ENCODE measurements at regions not wholly inside any gene's neighbourhood (a gene's known extent, or its start where the extent isn't known, plus 50 kb on each side); places are given as distances from the start of the nearest gene placed in this dataset.
A peak's percentile ranks its signal among the peaks of the same experiment; 100 is the strongest.

DNA sequence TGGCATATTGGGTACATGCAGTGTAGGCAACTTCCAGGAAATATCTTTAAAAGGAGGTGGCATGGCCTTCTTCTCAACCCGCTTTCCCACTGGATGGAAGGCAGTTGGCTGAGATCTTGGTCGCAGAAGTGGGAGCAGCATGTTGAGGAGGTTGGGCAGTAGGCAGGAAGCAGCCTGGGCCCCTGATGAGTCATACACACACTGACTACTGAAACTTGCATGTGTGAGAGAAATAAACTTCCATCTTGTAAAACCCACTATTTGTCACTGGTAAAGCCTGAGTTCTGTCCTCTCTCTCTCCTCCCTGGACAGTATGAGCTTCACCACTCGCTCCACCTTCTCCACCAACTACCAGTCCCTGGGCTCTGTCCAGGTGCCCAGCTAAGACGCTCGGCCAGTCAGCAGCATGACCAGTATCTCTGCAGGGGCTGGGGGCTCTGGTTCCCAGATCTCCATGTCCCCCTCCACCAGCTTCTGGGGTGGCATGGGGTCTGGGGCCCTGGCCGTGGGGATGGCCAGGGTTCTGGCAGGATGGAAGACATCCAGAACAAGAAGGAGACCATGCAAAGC, 233.8 kb upstream of the SPRED2 start:
- DNase-seq: no peak

DNA sequence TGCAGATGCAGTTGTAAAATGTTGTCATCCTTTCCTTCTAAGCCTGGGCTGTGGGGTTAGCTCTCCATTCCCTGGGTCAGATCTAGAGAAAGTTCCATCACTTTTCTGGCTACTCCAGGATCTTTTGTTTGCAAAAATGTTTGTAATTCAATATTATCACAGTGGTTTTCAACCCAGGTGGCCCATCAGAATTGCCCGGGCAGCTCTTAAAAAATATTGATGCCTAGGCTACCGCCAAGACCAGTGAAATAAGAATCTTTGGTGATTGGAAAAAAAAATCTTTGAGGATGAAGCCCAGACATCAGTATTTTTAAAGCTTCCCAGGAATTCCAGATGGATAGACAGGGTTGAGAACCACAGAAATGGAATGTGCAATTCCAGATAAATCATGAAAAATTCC, 232.5 kb upstream of the SPRED2 start:
- DNase-seq: no peak

DNA sequence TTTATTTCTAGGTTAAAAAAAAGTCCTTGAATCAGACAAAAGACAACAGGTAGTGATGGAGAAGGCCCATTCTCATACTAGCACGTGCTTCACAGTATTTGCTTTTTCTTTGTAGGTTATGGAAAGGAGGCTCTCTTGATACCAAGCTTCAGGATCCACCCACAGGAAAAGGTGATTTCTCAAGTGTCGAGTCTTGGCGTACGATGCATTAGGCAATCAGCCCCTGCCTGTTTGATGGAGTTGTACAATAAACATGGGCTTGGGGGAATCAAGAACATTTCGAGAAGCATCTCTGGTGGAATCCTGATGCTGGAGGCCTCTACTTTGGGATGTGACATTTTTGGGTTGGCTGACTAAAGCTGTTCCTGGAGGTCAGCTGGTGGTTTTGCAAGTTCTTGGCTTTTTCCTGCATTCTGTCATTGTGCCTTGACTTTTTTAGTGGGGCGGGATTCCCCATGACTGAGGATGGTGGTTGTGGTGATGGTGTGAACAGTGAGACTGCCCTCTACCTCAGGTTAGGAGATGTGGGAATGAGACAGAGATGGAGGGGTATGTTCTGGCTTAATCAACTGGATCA, 231.5 kb upstream of the SPRED2 start:
- no peak for DNase-seq

DNA sequence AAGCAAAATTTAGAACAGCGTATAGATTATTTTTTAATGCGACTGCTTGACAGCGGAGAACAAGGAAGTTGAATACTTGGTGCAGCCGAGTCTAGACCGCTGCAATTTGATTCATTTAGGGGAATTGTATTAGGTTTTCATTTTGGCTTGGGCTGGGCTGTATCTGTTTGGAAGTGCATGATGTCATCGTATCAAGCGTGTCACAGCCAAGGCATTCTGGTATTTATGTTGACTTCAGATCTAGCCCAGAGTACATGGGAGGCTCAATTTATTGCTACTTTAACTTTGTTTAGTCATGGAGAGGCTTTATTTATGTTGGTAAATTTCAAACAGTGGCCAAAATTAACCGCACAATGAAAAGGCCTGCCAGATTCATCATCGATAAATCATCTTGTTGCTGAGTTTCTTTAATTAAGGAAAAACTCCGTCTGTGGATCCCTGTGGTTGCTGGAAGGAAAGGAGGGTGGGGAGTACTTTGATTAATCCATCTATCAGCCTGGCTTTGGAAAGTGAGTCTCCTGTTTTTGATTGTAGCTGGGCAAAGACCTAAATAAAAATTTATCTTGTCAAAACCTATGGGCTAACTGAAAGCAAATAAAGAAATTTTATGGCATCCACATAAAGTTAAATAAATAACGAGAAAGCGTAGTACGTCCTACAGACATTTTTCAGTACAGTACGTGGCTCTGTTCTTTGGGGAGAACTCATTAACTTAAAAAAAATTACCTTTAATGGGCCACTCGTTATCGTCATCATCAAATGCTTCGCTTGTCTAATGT, 230.4 kb upstream of the SPRED2 start:
- DNase-seq: no peak

DNA sequence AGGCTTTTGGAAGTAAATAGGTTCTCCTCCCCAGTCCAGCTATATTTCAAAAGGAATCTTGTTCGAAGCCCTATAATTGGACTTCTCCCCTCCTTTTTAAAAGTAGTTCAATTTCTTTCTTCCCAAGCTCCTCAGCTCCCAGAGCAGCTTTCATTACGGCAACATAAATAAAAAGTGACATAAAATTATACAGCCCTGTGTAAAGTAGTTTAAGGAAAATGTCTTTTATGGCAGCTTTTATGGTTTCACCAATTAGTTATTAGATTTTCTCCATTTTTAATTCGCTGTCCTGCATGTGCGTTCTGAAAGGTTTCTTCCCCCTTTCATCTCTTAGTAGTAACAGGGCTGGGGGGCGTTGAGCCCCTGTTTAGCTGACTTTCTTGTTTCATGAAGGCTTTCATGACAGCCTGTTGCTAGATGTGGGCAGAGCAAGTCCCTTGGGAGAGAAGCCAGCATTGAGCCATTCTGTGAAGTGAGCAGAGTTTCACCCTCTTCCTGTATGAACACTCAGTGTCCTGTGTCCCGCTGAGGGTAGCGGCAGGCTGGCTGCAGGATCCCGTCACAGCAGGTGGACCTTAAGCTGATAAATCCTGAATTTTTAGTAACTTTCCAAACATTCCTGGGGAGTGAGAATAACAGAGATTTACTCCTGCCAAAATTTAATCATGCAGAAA, 229.7 kb upstream of the SPRED2 start:
- no peak for DNase-seq

DNA sequence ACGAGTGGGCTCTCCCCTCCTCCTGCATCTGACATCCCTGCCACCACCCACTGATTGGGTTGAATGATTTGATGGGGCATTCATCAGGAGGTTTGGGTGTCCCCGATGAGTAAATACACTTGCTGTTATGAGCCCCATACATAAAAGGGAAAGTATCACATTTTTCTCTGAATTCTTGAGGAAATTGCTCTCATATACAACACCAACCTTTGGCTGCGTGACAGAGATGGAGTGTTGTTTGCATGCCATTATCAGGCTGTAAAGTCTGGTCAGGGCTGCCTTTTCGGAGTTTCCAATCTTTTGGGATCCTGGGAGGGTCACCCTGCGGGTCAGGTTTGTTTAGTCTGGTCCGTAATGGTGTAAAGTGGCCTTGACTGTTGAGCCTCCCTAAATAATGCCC, 227.9 kb upstream of the SPRED2 start:
- no peak for DNase-seq

DNA sequence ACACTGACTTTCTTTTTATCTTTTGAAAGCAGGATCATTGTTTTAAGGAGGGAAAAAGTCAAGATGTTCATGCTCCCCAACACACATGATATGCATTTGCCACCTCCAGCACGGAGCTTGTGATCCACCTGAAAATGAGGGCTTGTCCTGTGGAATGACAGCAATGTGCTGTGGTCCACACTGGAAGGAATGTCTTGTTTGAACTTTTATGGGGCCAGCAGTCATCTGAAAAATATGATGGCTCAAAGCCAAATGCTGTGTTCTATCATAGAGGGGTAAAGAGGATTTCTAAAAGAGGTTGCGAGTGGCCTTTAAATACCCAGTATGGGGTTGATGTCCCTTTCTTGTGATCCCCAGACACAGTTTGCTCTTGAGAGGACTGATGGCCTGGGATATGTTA, 226.5 kb upstream of the SPRED2 start:
- no peak for DNase-seq

DNA sequence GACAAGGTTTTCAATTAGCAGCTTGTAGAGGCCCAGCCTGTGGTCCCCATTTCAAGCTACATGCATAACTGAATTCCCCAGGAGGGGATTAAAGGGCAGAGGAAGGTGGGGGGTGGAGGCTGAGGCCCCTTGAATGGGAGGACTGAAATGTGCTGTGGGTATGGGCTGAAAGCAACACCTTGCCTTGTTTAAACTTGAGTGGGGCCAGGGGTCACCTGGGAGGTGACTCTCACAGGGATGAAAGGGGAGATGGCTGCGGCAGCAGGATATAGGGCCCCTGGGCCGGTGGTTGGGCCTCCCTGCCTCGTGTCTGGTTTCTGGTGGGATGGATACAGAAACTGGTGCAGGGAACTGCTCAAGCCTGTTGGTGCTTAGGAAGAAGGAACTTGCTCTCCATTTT, 225.9 kb upstream of the SPRED2 start:
- no peak for DNase-seq

DNA sequence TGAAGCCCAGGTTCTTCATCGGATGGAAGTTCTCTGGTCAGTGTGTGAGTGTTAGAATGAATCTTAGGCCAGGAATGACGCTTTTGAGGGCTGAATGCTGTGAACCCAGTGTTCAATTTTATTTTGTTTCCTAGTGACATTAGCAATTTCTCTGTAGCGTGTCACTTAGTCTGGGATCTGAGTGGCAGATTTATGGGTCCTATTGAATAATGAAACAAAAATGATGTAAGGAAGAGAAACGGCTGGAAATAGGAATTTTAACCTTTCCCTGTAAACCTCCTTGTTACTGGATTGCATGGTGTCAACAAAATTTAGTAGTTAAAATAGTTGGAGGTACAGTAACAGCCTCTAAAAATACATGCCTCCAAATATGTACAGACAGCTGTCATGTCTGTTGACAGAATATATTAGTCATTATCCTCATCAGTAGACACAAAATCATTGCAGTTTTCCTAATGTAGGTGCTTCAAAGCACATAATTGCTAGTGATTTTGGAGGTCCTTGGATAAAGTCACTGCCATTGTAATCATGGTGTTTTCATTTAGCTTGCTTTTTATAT, 223.8 kb upstream of the SPRED2 start:
- DNase-seq: no peak

DNA sequence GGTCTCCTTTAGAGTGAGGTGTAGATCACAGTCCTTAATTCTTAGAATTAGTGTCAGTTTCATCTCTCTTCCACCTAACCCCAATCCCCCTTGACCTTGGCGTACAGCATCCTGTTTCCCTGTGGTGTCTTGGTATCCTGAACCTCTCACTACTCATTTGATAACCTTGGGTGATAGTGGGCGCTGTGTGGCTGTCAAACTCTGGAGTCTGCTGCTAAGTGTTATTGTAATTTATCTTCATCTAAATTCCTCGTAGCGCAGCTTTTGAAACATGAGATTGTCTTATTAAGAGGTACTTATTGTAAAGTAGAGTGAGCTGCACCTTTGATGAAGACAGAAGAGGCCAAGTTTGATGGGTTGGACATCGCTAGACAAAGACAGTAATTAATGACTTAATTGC, 222.6 kb upstream of the SPRED2 start:
- DNase-seq: peak; percentile 82

DNA sequence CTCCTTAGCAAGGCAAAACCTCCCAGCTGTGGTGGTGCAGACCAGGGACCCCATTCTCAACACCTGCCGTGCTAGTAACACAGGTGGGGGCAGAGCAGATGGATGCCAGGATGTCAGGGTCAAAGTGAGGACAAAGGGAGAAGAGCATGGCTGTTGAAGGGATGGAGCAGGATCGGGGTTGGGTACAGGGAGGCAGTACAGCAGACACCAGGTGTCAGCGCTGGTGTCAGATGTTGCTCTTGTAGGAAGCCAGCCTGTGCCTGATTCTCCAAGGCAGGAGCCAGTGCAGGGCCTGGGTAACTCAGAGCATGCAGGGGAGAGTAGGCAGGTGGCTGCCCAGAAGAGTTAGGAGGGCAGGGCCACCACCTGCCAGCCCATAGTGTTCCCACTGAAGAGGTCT, 222.1 kb upstream of the SPRED2 start:
- peak; percentile 82 for DNase-seq

DNA sequence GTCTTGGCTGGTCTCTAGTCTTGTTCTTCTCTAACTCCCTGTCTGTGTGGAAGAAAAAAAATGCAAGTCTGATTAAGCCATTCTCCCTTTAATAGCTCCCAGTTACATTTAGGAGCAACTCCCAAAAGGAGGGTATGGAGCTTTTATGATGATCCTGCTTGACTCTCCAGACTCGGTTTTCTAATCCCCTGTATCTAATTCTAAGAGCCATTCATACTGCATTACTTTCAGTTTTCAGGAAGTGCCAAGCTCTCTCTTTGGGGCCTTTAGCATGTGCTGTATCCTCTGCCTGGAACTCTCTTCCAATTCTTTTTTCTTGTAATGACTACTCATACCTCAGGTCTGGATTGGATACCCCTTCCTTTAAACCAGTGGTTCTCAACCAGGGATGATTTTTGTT, 219.7 kb upstream of the SPRED2 start:
- no peak for DNase-seq

DNA sequence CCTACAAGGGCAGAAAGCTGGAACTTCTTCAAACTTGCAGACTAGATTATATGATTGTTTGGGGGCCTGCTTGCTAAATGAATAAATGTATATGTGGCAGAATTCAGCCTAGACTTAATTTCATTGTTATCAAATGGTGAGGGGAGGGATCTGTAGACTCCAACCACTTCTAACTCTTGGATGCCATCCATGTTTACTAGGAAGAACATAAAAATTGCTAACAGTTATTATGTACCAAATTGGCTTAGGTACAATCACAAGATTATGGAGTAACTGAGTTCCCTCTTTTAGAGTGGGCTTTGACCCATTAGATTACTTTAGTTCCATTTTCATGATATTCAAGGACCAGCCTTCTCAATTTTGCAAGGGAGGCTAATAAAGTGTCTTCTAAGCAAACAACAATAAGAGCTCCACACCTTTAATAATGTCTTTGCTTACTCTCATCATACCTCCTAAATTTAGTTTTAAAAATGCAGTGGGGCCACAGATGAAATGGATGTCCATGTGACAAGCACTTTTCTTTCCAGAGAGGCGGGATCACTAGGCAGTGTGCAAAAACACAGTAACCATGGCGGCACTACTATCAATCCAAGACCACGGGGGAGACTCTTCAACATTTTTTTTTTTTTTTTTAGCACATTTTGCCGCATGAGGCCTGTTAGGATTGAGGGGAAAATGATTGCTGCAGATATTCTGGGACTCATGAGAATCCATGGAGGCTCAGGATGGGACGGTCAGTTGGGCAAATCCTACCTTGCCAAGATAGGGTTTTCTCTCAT, 217.6 kb upstream of the SPRED2 start:
- no peak for DNase-seq

DNA sequence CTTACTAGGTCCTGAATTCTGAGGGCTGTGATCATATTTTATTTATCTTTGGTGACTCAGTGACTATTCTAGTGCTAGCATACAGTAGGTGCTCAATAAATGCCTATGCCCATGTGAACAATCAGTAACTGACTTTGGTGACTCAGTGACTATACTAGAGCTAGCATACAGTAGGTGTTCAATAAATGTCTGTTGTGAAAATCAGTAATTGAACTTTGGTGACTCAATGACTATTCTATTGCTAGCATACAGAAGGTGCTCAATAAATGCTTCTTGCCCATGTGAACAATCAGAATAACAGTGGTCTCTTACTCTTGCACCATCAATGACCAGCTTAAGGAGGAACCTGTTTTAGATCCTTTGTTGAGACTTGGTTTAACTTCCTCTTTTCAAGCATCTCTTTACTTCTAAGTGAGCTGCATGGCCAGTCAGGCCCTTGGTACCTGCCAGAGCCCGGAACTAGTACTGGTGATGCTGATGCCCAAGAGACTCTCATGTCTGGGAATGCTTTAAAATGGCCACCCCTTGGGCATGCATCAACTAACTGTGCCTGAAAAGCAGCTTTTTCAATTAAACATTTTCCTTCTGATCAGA, 214.9 kb upstream of the SPRED2 start:
- no peak for DNase-seq

DNA sequence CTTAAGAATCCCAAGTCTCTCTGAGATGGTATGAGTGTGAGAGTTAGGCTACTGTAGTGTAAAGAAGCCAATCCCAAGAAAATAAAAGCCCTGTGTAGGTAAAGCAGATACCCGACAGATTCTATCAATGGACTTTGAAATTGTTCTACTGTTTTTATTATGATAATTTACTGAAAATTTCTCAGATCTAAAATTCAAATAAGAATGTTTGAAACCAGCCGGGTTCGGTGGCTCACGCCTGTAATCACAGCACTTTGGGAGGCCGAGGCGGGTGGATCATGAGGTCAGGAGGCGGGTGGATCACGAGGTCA, 208.3 kb upstream of the SPRED2 start:
- no peak for DNase-seq

DNA sequence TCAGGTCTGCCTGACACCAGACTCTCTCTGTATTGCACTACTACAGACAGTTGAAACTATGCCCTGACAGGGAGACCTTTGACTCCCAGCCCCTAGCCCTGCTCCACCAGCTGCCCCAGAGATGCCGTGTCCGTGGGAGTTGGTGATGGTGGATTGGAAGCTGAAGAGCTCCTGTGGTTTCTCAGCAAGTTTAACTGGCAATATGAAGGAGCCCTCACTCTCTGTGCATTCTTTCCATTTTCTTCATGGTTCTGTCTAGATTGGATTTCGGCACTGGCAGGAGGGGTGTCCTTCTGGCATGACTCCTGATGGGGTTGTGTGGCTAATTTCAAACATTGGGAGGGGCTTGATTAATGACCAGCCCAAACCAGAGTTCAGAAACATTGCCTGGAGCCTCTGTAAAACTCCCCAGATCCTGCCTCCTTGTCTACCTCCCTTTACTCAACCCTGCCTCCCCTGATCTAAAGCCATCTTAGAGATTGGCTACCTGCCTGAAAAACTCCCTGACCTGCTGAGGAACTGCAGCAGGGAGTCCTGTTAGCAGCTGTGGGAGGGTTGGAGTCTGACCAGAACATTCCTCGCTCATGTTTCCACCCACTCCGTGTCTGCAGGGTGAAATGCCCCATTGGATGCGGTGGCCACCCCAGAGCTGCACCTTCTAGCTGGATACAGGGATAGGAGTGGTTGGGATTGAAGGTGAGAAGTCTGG, 206.9 kb upstream of the SPRED2 start:
- no peak for DNase-seq

DNA sequence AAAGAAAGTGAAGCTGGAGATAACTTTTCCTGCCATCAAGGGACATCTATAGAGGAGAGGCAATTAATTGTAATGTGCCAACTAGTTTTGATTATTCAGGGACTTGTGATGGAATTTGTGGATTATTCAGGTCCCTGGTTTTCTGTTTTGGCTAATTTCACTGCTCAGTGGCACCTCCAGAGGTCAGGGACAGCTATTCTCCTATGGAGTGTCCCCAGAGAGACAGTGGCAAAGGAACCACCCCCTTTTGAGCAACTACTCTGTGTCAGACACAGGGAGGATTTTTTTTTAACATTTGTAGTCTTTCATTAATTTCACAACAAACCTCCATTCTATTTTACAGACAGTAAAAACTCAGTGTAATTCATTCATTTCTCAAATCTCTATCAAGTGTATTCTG, 206.0 kb upstream of the SPRED2 start:
- no peak for DNase-seq

DNA sequence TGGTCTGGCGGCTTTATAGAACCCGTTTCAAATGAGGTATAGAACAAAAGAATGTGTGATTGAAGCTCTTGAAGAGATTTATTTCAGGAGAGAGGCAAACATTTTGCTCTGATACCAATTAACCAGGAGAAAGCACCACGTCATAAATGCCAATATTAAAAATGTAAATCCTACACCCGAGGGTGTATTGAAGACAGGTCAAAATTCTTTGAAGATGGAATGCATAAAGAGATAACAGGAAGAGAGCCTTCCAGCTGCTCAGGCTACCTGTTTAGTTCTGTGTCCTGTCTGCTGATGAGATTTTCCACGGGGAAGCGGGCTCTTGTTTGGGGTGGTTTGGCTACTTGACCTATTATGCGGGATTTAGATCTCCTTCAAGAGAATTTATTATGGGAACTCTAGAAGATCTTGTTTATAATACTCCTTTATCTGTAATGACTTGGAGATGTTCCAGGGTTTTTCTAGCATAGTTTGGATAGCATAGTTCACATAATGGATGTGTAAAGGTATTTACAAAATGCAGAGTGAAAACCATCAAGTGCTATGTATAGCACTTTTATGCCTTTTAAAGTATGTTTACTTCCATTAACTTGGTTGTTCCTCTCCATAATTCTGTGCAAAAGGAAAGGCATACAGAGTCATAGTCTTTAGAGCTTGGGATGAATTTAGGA, 204.5 kb upstream of the SPRED2 start:
- no peak for DNase-seq

DNA sequence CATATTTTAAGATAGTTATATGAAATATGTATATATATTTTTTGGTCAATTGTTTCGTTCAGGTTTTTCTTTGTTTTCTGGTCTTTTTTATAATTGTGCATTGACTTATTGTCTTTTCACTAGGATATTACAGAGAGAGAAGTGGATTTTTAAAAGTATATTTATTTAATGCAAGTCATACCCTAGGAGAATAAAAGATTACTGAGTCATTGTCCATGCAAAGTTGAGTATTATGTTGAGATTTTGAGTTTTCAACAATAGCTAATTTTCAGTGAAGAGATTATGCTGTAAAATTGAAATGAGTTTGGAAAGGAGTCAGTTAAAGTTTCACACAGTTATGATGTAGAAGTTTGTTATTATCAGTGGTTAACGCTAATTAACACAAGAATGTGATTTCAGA, 203.6 kb upstream of the SPRED2 start:
- DNase-seq: no peak

DNA sequence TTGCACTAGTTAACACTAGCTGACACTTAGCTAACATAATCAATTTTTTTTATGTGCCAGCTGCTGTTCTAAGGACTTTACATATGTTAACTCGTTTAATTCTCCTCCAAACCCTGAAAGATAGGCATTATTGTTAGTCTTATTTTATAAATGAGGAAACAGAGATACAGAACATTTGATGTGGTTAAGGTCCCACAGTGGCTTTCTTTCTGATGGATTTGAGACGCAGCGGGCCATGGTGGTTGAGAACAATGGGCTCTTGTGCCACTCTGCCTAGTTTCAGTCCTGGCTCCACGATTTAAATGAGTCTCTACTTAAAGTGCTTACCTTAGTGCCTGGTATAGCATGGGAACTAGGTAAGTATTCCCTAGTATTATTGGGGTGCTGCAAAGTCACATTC, 201.9 kb upstream of the SPRED2 start:
- no peak for DNase-seq

DNA sequence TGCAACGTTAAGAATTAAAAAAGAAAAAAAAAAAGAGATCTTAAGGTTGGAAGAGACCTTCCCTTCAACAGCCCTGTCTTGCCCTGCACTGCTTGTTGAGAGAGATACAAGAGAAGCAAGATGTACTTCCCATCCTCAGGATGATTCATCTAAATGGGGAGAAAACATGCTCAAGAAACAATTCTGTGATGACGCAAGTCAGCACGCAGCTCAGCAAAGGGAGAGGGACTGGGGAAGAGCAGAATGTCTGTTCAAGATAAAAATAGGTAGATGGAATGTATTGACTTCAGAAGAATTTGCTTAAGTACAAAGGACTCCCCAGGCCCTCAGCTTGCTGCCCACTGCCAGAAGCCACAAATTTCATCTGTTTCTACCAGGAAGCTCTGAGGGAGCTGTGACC, 198.2 kb upstream of the SPRED2 start:
- no peak for DNase-seq

DNA sequence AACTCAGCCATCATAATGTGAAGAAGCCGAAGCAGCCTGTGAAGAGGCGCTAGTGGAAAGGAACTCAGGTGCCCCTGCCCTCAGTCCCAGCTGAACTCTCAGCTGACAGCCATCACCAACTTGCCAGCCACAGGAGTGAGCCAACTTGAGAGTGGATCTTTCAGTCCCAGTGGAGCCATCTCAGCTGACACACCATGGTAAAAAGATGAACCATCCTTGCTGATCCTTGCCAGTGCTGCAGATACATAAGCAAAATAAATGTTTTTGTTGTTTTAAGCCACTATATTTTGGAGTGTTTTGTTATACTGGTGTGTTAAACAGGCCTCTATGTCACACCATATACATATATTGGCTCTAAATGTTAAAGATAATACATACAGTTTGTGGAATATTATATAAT, 195.8 kb upstream of the SPRED2 start:
- DNase-seq: no peak

Measured in NCI-H524 treated with DMSO at 0.1 percent for 48 hours (cell line).